Testis (tissue), 2 donors: ENCODE measurements at regions not wholly inside any gene's neighbourhood (a gene's known extent, or its start where the extent isn't known, plus 50 kb on each side); places are given as distances from the start of the nearest gene placed in this dataset.

Experiments
- DNase-seq: peaks from one replicate; pipeline ENCODE4 v3.0.0-alpha.2; 2019
- H3K27ac ChIP-seq, 2 donors: fragments of 200-600 bp; sonication (generic); one replicate each; pipeline ENCODE4 v1.5.1; 2019
- H3K27me3 ChIP-seq: fragments of 200-600 bp; sonication (generic); one replicate; pipeline ENCODE4 v1.5.1; 2019
- H3K36me3 ChIP-seq: fragments of 200-600 bp; sonication (generic); one replicate; pipeline ENCODE4 v1.5.1; 2017; ENCODE audit warnings: low read depth; ENCODE audit errors: missing control alignments
- H3K4me1 ChIP-seq: fragments of 200-600 bp; sonication (generic); one replicate; pipeline ENCODE4 v1.5.1; 2019
- H3K4me3 ChIP-seq, 2 donors: fragments of 200-600 bp; sonication (generic); one replicate each; pipeline ENCODE4 v1.5.1; 2017 to 2019
- H3K9me3 ChIP-seq: fragments of 200-600 bp; sonication (generic); one replicate; pipeline ENCODE4 v1.5.1; 2017
- POLR2A ChIP-seq: fragments of 450-650 bp; IDR thresholded peaks from one replicate; pipeline ENCODE4 v1.6.1; 2017; ENCODE audit warnings: antibody characterized with exemption, mild to moderate bottlenecking, moderate library complexity
- WGBS, 2 donors: methylation state at CpG; one replicate each; pipeline ENCODE4 v1.1.5; 2018; 5-methylcytosine and 5-hydroxymethylcytosine counted together
- intact Hi-C: fragments of 100-400 bp; cut with DNase I; formaldehyde crosslinking; loops from one replicate; pipeline ENCODE4 v1.15.1; 2023; ENCODE audit warnings: low total_unique reads
- TF ChIP-seq, protein P1 (sequence below), 3 experiments: fragments of 450-650 bp in 2 of 3; fragments of 200-600 bp in 1 of 3; sonication (generic) in 1 of 3; IDR thresholded peaks; one replicate each; pipeline ENCODE4 v1.5.1; 2016 to 2019; ENCODE audit warnings: antibody characterized with exemption in 3 of 3, mild to moderate bottlenecking in 2 of 3, moderate library complexity in 1 of 3

DNA sequence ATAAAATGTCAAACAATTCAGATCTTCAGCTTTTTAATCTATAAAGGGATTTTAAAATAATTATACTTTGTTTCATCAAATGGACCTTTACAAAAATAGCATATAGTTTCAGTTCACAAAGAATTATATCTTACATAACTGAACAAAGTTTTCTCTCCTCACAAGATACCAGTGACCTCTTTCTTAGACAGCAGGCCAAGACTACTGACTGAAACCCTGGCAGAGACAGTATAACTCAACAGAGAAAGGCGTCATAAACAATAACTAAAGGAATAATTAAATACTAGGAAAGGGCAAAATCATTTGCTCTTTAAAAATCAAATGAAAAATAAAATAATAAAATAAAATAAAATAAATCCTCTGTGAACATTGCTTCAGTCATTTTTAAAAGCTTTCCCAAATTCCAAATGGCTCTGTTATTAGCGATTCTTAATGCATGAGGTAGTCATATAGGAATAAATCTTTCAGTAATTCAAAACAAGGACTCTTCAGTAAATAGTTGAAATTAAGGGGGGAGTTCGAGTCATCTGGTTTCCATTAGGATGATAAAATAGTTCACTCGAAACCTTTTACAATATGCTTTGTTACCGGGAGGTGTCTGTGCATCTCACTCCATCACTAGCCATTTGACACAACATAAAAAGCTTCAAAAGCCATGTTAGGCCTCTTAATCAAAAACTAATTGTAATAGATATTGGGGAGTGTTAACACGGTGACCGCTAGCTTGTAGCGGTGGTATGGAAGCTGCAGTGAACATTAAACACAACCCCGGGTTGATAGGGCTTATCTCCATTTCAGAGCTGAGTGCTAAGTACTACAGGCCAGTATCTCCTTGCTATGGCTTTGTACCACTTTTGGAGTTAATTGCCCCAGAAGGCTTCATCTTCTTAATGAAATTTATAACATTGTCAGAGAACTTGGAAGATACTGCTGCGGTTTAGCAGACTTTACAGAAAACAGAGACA lies 142.9 kb upstream of the NR2F2 start:
- 66 to 69% methylated on average over 10 of the region's 10 CpGs for WGBS, 2 donors
- Histone ChIP-seq H3K27me3 (no peaks in the 10 kb centered on the region), H3K9me3 (no peaks in the 10 kb centered on the region), H3K27ac (no peak overlapping the region), H3K4me1 (no peaks in the 10 kb centered on the region), H3K4me3 (no peak overlapping the region), H3K36me3 (no peaks in the 10 kb centered on the region)
- TF ChIP-seq POLR2A, result no peak
- TF ChIP-seq, protein P1, sequence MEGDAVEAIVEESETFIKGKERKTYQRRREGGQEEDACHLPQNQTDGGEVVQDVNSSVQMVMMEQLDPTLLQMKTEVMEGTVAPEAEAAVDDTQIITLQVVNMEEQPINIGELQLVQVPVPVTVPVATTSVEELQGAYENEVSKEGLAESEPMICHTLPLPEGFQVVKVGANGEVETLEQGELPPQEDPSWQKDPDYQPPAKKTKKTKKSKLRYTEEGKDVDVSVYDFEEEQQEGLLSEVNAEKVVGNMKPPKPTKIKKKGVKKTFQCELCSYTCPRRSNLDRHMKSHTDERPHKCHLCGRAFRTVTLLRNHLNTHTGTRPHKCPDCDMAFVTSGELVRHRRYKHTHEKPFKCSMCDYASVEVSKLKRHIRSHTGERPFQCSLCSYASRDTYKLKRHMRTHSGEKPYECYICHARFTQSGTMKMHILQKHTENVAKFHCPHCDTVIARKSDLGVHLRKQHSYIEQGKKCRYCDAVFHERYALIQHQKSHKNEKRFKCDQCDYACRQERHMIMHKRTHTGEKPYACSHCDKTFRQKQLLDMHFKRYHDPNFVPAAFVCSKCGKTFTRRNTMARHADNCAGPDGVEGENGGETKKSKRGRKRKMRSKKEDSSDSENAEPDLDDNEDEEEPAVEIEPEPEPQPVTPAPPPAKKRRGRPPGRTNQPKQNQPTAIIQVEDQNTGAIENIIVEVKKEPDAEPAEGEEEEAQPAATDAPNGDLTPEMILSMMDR (IDR thresholded peaks at IDR 0.05), result no peak
- no peak for DNase-seq
- intact Hi-C loops, result no loop called here

DNA sequence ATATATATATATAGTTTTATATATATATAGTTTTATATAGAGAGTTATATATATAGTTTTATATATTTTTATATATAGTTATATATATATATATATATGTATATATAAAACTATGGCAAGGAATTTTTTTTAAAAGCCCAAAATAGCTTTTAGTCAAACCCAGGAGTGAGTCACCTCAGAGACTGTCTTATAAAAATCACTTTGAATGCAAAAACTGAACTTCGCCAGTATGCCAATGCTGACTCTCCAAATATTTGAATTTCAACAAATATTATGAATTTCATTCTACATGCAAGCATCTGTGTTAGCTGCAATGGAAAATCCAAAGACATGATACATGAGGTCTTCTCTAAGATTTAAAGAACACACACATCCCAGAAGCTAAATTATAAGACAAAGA lies 132.8 kb upstream of the NR2F2 start:
- 96% methylated on average over 1 of the region's 1 CpG for WGBS, 2 donors
- no peak overlapping the region for H3K4me3 ChIP-seq
- no peak for DNase-seq
- H3K4me1 ChIP-seq, result no peaks in the 10 kb centered on the region
- no peaks in the 10 kb centered on the region for H3K36me3 ChIP-seq
- H3K27me3 ChIP-seq, result no peaks in the 10 kb centered on the region
- no peak for TF ChIP-seq POLR2A
- TF ChIP-seq, protein P1 (IDR thresholded peaks at IDR 0.05), result no peak
- intact Hi-C loops, result no loop called here
- H3K27ac ChIP-seq, result no peak overlapping the region
- H3K9me3 ChIP-seq, result no peaks in the 10 kb centered on the region

DNA sequence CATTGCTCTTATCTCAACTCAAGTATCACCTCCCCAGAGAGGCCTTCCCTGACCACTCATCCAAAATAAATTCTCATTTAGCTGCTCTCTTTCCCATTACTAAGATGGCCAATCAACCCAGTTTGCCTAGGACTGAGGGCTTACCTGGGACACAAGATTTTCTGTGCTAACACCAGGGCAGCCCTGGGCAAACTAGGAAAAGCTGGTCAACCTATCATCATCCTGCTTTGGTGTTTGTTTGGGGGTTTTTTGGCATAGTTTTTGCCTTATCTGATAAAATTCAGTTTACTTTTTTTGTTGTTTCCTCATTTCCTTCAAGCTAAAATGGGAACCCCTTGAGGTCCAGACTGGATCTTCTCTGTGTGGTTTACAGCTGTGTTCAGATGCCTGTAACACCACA lies 131.4 kb upstream of the NR2F2 start:
- Histone ChIP-seq H3K27me3 (no peaks in the 10 kb centered on the region), H3K27ac (no peak overlapping the region), H3K9me3 (no peaks in the 10 kb centered on the region), H3K36me3 (no peaks in the 10 kb centered on the region), H3K4me1 (no peaks in the 10 kb centered on the region), H3K4me3 (no peak overlapping the region)
- intact Hi-C loops, result no loop called here
- no peak for DNase-seq
- TF ChIP-seq POLR2A, result no peak
- TF ChIP-seq, protein P1 (IDR thresholded peaks at IDR 0.05), result no peak

DNA sequence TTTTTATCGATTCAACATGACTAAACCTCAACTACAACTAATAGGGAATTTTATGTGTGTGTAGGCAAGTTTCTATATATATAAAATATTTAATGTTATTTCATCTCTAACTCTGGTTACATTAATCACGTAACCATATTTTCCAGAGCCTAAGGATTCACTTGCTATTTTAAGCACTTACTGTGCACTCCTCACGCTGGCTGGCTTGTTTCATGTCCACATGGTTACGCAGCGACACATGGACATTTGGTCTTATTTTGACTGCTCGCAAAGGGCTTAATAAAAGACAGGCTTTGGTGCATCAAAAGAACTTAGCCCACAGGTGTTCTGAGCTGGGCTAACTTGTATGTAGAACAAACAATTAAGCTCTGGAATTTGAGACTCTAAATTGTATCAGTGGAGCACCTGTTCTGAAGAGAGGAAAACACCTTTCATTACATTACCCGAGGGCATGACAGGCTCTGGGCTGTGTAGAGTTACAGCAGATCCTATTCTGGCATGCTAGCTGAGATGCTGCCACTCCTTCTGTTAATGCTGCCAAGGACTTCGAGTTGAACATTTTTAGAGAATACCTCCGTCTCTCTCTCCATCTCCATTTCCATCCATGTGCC lies 130.0 kb upstream of the NR2F2 start:
- 87 to 91% methylated on average over 9 of the region's 9 CpGs for WGBS, 2 donors

More for the DNA sequence above, 130.0 kb upstream of the NR2F2 start:
- TF ChIP-seq, protein P1 (IDR thresholded peaks at IDR 0.05), result no peak
- TF ChIP-seq POLR2A, result no peak
- Histone ChIP-seq H3K36me3 (no peaks in the 10 kb centered on the region), H3K4me1 (no peaks in the 10 kb centered on the region), H3K4me3 (no peak overlapping the region), H3K27ac (no peak overlapping the region), H3K27me3 (no peaks in the 10 kb centered on the region), H3K9me3 (no peaks in the 10 kb centered on the region)
- no peak for DNase-seq
- intact Hi-C loops, result no loop called here
